B cell (primary cell): ENCODE measurements at regions not wholly inside any gene's neighbourhood (a gene's known extent, or its start where the extent isn't known, plus 50 kb on each side); places are given as distances from the start of the nearest gene placed in this dataset.

Experiments
- ATAC-seq: fragments of 200-7000 bp; cut with Tn5 transposase; one replicate; pipeline ENCODE4 v1.10.0; 2021; ENCODE audit warnings: low read depth, mild to moderate bottlenecking, moderate number of reproducible peaks, moderate library complexity
- CTCF ChIA-PET: fragments of 350-600 bp; sonication (Branson Sonifier 250); formaldehyde crosslinking; loops from one replicate; lab custom pipeline; 2021; ENCODE audit warnings: antibody characterized with exemption, inconsistent platforms; lab: Charles Lee
- POLR2A ChIA-PET: fragments of 350-600 bp; sonication (Branson Sonifier 250); formaldehyde crosslinking; loops from one replicate; lab custom pipeline; 2021; ENCODE audit warnings: antibody characterized with exemption; lab: Charles Lee
- DNase-seq: peaks from one replicate; pipeline ENCODE4 v3.0.0; 2013
- H2AFZ ChIP-seq: 2 replicates; pipeline ENCODE4 v1.6.1; 2012; ENCODE audit warnings: mild to moderate bottlenecking, low read depth, low read length; ENCODE audit not compliant: insufficient read depth, poor library complexity, severe bottlenecking
- H3K27ac ChIP-seq, 2 donors: 1 replicate in 1 of 2; 2 replicates in 1 of 2; pipeline ENCODE4 v1.5.1; 2012 to 2013; ENCODE audit warnings: low read length in 2 of 2, mild to moderate bottlenecking in 2 of 2, moderate library complexity in 1 of 2
- H3K27me3 ChIP-seq, 4 experiments: fragments of 200-600 bp in 1 of 4; sonication (generic) in 1 of 4; replicated peaks in 1 of 4; 1 replicate in 2 of 4; 2 replicates in 2 of 4; pipeline versions ENCODE4 v1.6.1 to v1.7.0; 2013 to 2016; ENCODE audit warnings: low read length in 3 of 4, mild to moderate bottlenecking in 2 of 4, mixed read lengths in 1 of 4, moderate library complexity in 1 of 4; ENCODE audit not compliant: insufficient read depth in 4 of 4, control insufficient read depth in 3 of 4; ENCODE audit errors: control extremely low read depth in 1 of 4
- H3K36me3 ChIP-seq, 2 experiments: replicated peaks in 1 of 2; 1 replicate in 1 of 2; 2 replicates in 1 of 2; pipeline versions ENCODE4 v1.6.1 to v1.7.1; 2013; ENCODE audit warnings: low read length in 1 of 2; ENCODE audit not compliant: insufficient read depth in 2 of 2, control insufficient read depth in 1 of 2; ENCODE audit errors: control extremely low read depth in 1 of 2, extremely low read depth in 1 of 2
- H3K4me1 ChIP-seq, 2 donors: fragments of 200-600 bp in 1 of 2; sonication (generic) in 1 of 2; 1 replicate in 1 of 2; 2 replicates in 1 of 2; pipeline versions ENCODE4 v1.5.1 to v1.6.1; 2013 to 2017; ENCODE audit warnings: low read length in 2 of 2; ENCODE audit not compliant: control insufficient read depth in 2 of 2, insufficient read depth in 2 of 2
- H3K4me2 ChIP-seq: replicated peaks from 2 replicates; pipeline ENCODE3; 2012; ENCODE audit warnings: mild to moderate bottlenecking, low read depth, low read length; ENCODE audit not compliant: poor library complexity, severe bottlenecking
- H3K4me3 ChIP-seq, 5 experiments: fragments of 200-600 bp in 1 of 5; sonication (generic) in 1 of 5; 1 replicate in 3 of 5; 2 replicates in 2 of 5; pipeline versions ENCODE4 v1.5.1 to v1.7.0; 2011 to 2016; ENCODE audit warnings: low read length in 4 of 5, mild to moderate bottlenecking in 4 of 5, low read depth in 2 of 5, control low read depth in 1 of 5, moderate library complexity in 1 of 5; ENCODE audit not compliant: insufficient read depth in 1 of 5; ENCODE audit errors: control extremely low read depth in 1 of 5, extremely low read depth in 1 of 5
- H3K79me2 ChIP-seq: fragments of 200-600 bp; sonication (generic); one replicate; pipeline ENCODE4 v1.6.0; 2016; ENCODE audit warnings: low read length; ENCODE audit not compliant: control insufficient read depth, insufficient read depth
- H3K9ac ChIP-seq: fragments of 200-600 bp; sonication (generic); 2 replicates; pipeline ENCODE4 v1.6.1; 2017; ENCODE audit warnings: mild to moderate bottlenecking, low read length, moderate library complexity
- H3K9me3 ChIP-seq, 3 donors: one replicate each; pipeline versions ENCODE4 v1.6.1 to v1.7.1; 2013; ENCODE audit warnings: low read length in 2 of 3; ENCODE audit not compliant: control insufficient read depth in 2 of 3, insufficient read depth in 1 of 3; ENCODE audit errors: control extremely low read depth in 1 of 3
- H4K20me1 ChIP-seq: 2 replicates; pipeline ENCODE4 v1.6.0; 2012; ENCODE audit warnings: mild to moderate bottlenecking, low read length; ENCODE audit not compliant: insufficient read depth, control insufficient read depth, poor library complexity, severe bottlenecking
- H3K27ac Mint-ChIP-seq: one replicate; pipeline ENCODE4 v1.8.0; 2021; ENCODE audit warnings: mixed read lengths
- H3K27me3 Mint-ChIP-seq: one replicate; pipeline ENCODE4 v1.8.0; 2021; ENCODE audit warnings: mixed read lengths
- H3K4me1 Mint-ChIP-seq: one replicate; pipeline ENCODE4 v1.8.0; 2021; ENCODE audit warnings: mixed read lengths
- H3K4me3 Mint-ChIP-seq: one replicate; pipeline ENCODE4 v1.8.0; 2021; ENCODE audit warnings: mixed read lengths
- H3K9me3 Mint-ChIP-seq: one replicate; pipeline ENCODE4 v1.8.0; 2022; ENCODE audit warnings: mixed read lengths; ENCODE audit not compliant: insufficient read depth
- EZH2 ChIP-seq: IDR thresholded peaks from 2 replicates; pipeline ENCODE4 v1.6.1; 2012; ENCODE audit warnings: borderline replicate concordance, low read depth, mild to moderate bottlenecking, moderate library complexity, low read length; ENCODE audit not compliant: insufficient read depth, poor library complexity, severe bottlenecking
- WGBS: methylation state at CpG from one replicate; pipeline ENCODE4 v1.1.5; 2013; ENCODE audit warnings: missing lambda C conversion rate; ENCODE audit not compliant: insufficient coverage; 5-methylcytosine and 5-hydroxymethylcytosine counted together
- intact Hi-C: fragments of 100-400 bp; cut with micrococcal nuclease; formaldehyde crosslinking; loops from one replicate; pipeline ENCODE4 v1.10.0; 2022
- TF ChIP-seq, protein P1 (sequence below): fragments of 200-600 bp; IDR thresholded peaks from one replicate; pipeline ENCODE4 v1.8.0; 2022; ENCODE audit warnings: antibody characterized with exemption, mild to moderate bottlenecking

DNA sequence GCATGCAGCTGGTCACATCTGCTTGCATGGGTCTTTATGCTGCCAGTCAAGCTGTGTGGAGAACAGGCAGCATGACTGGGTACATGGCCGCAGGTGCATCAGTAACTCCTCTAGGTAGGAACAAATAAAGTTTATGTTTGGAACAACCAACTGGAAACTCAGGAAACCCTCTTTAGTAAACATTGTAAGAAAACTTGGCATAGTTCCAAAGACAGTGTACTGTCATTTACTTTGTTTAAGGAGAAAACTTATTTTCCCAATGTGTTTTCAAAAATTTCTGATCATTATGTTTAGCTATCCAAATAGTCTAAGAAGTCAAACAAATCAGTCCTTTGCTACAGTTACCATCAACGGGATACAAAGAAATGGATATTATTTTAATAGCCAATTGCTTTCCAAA, 386.0 kb downstream of the CHSY3 start:
- no CpG with 5 or more reads among the region's 2 CpGs for WGBS
- H4K20me1 ChIP-seq = no peaks in the 10 kb centered on the region
- H3K79me2 ChIP-seq = no peaks in the 10 kb centered on the region
- H3K9me3 Mint-ChIP-seq = no peaks in the 10 kb centered on the region
- no peaks in the 10 kb centered on the region for H3K4me1 ChIP-seq
- no peak overlapping the region for H2AFZ ChIP-seq
- ATAC-seq (no peak), DNase-seq (no peak)
- H3K4me2 ChIP-seq = no peak overlapping the region
- no peak overlapping the region for H3K27ac ChIP-seq
- no peak overlapping the region for H3K4me3 ChIP-seq
- no peak for TF ChIP-seq EZH2
- TF ChIP-seq, protein P1, sequence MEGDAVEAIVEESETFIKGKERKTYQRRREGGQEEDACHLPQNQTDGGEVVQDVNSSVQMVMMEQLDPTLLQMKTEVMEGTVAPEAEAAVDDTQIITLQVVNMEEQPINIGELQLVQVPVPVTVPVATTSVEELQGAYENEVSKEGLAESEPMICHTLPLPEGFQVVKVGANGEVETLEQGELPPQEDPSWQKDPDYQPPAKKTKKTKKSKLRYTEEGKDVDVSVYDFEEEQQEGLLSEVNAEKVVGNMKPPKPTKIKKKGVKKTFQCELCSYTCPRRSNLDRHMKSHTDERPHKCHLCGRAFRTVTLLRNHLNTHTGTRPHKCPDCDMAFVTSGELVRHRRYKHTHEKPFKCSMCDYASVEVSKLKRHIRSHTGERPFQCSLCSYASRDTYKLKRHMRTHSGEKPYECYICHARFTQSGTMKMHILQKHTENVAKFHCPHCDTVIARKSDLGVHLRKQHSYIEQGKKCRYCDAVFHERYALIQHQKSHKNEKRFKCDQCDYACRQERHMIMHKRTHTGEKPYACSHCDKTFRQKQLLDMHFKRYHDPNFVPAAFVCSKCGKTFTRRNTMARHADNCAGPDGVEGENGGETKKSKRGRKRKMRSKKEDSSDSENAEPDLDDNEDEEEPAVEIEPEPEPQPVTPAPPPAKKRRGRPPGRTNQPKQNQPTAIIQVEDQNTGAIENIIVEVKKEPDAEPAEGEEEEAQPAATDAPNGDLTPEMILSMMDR = no peak
- intact Hi-C loops = no loop called here
- H3K4me1 Mint-ChIP-seq = no peaks in the 10 kb centered on the region
- no peak overlapping the region for H3K9ac ChIP-seq
- no peaks in the 10 kb centered on the region for H3K27me3 Mint-ChIP-seq
- ChIA-PET CTCF (no interaction called here), POLR2A (no interaction called here)
- no peaks in the 10 kb centered on the region for H3K27me3 ChIP-seq
- H3K9me3 ChIP-seq = no peaks in the 10 kb centered on the region
- no peaks in the 10 kb centered on the region for H3K36me3 ChIP-seq
- H3K27ac Mint-ChIP-seq = no peak overlapping the region
- no peak overlapping the region for H3K4me3 Mint-ChIP-seq

DNA sequence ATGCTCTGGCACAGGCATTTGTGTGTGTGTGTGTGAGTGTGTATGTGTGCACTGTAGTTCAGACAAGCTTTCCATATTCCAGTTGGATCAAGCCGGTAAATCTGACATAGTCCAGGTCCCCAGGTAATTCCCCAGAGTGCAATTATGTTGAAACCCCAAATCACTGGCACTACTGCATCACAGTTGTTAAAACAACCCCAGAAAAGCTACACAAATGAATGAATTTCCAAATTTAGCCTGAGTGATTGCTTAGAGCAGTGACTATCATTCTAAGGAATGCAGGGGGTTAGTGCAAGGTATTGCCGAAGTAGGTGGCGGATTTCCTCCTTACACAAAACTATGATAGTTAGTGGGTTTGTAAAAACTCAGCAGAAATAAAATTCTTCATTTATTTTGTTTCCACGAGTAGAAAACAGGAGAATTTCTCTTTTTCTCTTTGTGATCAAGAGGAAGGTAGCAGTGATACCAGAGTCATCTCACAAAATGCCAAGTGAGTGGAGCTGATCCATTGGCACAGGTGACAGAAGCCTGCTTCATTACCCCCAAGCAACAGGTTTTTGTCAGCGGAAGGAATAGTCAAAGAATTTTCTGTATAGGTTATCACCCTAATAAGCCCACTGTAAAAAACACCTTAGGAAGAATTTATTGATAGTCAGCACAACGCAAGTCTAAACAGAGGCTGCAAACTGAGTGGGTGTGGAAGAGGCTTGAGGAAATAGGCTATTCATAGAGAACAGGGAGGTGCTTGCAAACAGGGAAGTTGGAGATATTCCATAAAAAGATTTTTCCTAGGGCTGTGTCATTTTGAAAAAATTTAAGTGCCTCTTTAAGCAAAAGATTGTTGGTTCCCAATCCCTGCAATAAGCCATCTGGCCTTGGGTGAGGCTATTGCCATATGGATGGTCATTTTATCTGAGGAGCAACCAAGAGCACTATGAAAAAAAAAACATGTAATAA, 385.1 kb downstream of the CHSY3 start:
- Histone ChIP-seq H3K4me3 (no peak overlapping the region), H3K27me3 (no peaks in the 10 kb centered on the region), H3K9ac (no peak overlapping the region), H2AFZ (no peak overlapping the region), H3K9me3 (no peaks in the 10 kb centered on the region), H3K4me1 (no peaks in the 10 kb centered on the region), H4K20me1 (no peaks in the 10 kb centered on the region), H3K79me2 (no peaks in the 10 kb centered on the region), H3K27ac (no peak overlapping the region), H3K4me2 (no peak overlapping the region), H3K36me3 (no peaks in the 10 kb centered on the region)
- Mint-ChIP-seq H3K4me3 (no peak overlapping the region), H3K9me3 (no peaks in the 10 kb centered on the region), H3K4me1 (no peaks in the 10 kb centered on the region), H3K27ac (no peak overlapping the region), H3K27me3 (no peaks in the 10 kb centered on the region)
- CTCF ChIA-PET = no interaction called here
- no peak for DNase-seq
- no peak for ATAC-seq
- 100% methylated on average over 1 of the region's 6 CpGs for WGBS
- TF ChIP-seq, protein P1 = no peak
- no peak for TF ChIP-seq EZH2
- intact Hi-C loops = no loop called here
- POLR2A ChIA-PET = no interaction called here
